ENCODE measurements at regions not wholly inside any gene's neighbourhood (a gene's known extent, or its start where the extent isn't known, plus 50 kb on each side); places are given as distances from the start of the nearest gene placed in this dataset.

DNA sequence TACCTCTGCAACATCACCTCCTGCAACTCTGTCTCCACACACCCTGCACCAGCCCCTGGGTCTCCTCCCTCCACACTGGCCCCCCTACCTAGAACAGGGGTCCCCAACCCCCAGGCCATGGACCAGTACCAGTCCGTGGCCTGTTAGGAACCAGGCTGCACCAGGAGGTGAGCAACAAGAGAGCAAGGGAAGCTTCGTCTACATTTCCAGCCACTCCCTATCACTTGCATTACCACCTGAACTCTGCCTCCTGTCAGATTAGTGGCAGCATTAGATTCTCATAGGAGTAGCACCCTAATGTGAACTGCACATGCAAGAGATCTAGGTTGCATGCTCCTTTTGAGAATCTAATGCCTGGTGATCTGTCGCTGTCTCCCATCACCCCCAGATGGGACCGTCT lies 108.8 kb upstream of the WDR11 start (continued):
- TF ChIP-seq SMAD1 (IDR thresholded peaks at IDR 0.05; ENCODE audit: low read depth, partially characterized antibody): no peak
- TF ChIP-seq, protein P1, sequence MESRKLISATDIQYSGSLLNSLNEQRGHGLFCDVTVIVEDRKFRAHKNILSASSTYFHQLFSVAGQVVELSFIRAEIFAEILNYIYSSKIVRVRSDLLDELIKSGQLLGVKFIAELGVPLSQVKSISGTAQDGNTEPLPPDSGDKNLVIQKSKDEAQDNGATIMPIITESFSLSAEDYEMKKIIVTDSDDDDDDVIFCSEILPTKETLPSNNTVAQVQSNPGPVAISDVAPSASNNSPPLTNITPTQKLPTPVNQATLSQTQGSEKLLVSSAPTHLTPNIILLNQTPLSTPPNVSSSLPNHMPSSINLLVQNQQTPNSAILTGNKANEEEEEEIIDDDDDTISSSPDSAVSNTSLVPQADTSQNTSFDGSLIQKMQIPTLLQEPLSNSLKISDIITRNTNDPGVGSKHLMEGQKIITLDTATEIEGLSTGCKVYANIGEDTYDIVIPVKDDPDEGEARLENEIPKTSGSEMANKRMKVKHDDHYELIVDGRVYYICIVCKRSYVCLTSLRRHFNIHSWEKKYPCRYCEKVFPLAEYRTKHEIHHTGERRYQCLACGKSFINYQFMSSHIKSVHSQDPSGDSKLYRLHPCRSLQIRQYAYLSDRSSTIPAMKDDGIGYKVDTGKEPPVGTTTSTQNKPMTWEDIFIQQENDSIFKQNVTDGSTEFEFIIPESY (IDR thresholded peaks at IDR 0.05): no peak
- TF ChIP-seq RUNX3 (IDR thresholded peaks at IDR 0.05; ENCODE audit: low read length): no peak
- TF ChIP-seq SREBF2 (IDR thresholded peaks at IDR 0.05; ENCODE audit: low read length): no peak
- no peak for TF ChIP-seq BCL11A (IDR thresholded peaks at IDR 0.05; ENCODE audit: low read depth, low read length)
- no peak for TF ChIP-seq NR2F1 (conservative IDR thresholded peaks at IDR 0.05)
- TF ChIP-seq ZNF384 (IDR thresholded peaks at IDR 0.05; ENCODE audit: borderline replicate concordance, low read depth, low read length): no peak
- TF ChIP-seq BHLHE40 (IDR thresholded peaks at IDR 0.05; ENCODE audit: borderline replicate concordance in 1 of 2, low read depth in 2 of 2, low read length in 1 of 2): no peak
- TF ChIP-seq, protein P2, sequence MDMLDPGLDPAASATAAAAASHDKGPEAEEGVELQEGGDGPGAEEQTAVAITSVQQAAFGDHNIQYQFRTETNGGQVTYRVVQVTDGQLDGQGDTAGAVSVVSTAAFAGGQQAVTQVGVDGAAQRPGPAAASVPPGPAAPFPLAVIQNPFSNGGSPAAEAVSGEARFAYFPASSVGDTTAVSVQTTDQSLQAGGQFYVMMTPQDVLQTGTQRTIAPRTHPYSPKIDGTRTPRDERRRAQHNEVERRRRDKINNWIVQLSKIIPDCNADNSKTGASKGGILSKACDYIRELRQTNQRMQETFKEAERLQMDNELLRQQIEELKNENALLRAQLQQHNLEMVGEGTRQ (IDR thresholded peaks at IDR 0.05; ENCODE audit: borderline replicate concordance, low read depth, low read length): no peak
- no peak for TF ChIP-seq SIX5 (IDR thresholded peaks at IDR 0.05; ENCODE audit: low read depth, low read length, severe bottlenecking)
- TF ChIP-seq SIN3A (IDR thresholded peaks at IDR 0.05; ENCODE audit: low read depth, low read length): no peak

DNA sequence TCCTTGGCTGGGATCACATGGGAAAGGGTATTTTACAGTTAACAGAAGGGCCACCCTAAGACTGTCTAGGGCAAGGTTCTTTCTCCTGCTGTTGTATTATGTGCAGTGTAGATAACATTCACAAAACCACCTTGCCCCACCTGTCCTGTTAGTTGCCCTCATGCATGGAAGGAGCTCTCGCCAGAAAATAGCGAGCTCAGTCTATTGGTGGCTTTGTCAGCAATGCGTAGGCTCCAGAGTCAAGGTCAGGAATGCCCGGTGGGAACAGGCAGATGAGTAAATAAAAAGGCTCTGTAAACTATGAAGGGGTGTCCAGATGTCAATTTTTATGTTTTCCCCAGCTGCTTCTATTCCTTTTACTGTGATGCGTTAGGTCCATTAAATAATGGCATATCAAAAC lies 107.1 kb upstream of the WDR11 start:
- Histone ChIP-seq H2AFZ (ENCODE audit: control insufficient read depth, low read depth, low read length) (no peak overlapping the region), H4K20me1 (ENCODE audit: control insufficient read depth, insufficient read depth) (no peaks in the 10 kb centered on the region), H3K27ac (ENCODE audit: control insufficient read depth, insufficient read depth) (no peak overlapping the region), H3K4me3 (no peak overlapping the region), H3K9ac (ENCODE audit: control insufficient read depth, insufficient read depth, low read length) (no peak overlapping the region), H3K4me1 (ENCODE audit: control insufficient read depth, insufficient read depth, low read length) (no peaks in the 10 kb centered on the region), H3K4me2 (ENCODE audit: control insufficient read depth, insufficient read depth) (no peak overlapping the region), H3K79me2 (ENCODE audit: control insufficient read depth, insufficient read depth, low read length) (no peaks in the 10 kb centered on the region), H3K36me3 (ENCODE audit: control insufficient read depth in 2 of 2, insufficient read depth in 2 of 2, low read length in 1 of 2) (no peaks in the 10 kb centered on the region), H3K9me3 (replicated peaks; ENCODE audit: control insufficient read depth, insufficient read depth, low read length) (no peaks in the 10 kb centered on the region), H3K27me3 (replicated peaks in 1 of 2; ENCODE audit: control insufficient read depth in 2 of 2, insufficient read depth in 2 of 2, low read length in 1 of 2) (no peaks in the 10 kb centered on the region)
- POLR2A ChIA-PET: no interaction called here
- SMC1A ChIA-PET (ENCODE audit: uncharacterized antibody, unreplicated experiment): no interaction called here
- WGBS (ENCODE audit: insufficient coverage, insufficient replicate concordance, low lambda C conversion rate, missing lambda C conversion rate): 45% methylated on average over 5 of the region's 5 CpGs
- CTCF ChIA-PET: interaction anchor here (1.3 kb wide), 1 partner anchor 80 kb away, joined by 3 read pairs; no protein-coding TSS in a partner anchor
- in situ Hi-C loops (cut with MboI): no loop called here
- no peak for FAIRE-seq
- no TSS peak for BruUV-seq (replicated peaks)
- no peak for DNase-seq (ENCODE audit: low read depth, low spot score)
- intact Hi-C loops (cut with micrococcal nuclease; ENCODE audit: unreplicated experiment): no loop called here
- ATAC-seq: no peak
- RAD21 ChIA-PET (ENCODE audit: unreplicated experiment): no interaction called here
- no peak for TF ChIP-seq IKZF1 (conservative IDR thresholded peaks at IDR 0.05)
- no peak for TF ChIP-seq MYC (IDR thresholded peaks at IDR 0.05; ENCODE audit: insufficient read depth, insufficient read length, insufficient replicate concordance, low read length, severe bottlenecking)
- no peak for TF ChIP-seq ZSCAN29 (IDR thresholded peaks at IDR 0.05)
- no peak for TF ChIP-seq SMAD5 (IDR thresholded peaks at IDR 0.05; ENCODE audit: low read depth)
- TF ChIP-seq, protein P3, sequence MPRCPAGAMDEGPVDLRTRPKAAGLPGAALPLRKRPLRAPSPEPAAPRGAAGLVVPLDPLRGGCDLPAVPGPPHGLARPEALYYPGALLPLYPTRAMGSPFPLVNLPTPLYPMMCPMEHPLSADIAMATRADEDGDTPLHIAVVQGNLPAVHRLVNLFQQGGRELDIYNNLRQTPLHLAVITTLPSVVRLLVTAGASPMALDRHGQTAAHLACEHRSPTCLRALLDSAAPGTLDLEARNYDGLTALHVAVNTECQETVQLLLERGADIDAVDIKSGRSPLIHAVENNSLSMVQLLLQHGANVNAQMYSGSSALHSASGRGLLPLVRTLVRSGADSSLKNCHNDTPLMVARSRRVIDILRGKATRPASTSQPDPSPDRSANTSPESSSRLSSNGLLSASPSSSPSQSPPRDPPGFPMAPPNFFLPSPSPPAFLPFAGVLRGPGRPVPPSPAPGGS (IDR thresholded peaks at IDR 0.05; ENCODE audit: borderline replicate concordance, insufficient read depth, low read depth, low read length, poor library complexity, severe bottlenecking): no peak
- TF ChIP-seq CHD1 (IDR thresholded peaks at IDR 0.05; ENCODE audit: low read depth, low read length): no peak
- TF ChIP-seq RCOR1 (conservative IDR thresholded peaks at IDR 0.05; ENCODE audit: low read depth, low read length): no peak
- no peak for TF ChIP-seq CHD2 (IDR thresholded peaks at IDR 0.05; ENCODE audit: borderline replicate concordance, low read depth, low read length)
- no peak for TF ChIP-seq SUZ12 (IDR thresholded peaks at IDR 0.05; ENCODE audit: unreplicated experiment)
- no peak for TF ChIP-seq NBN (IDR thresholded peaks at IDR 0.05)

Data from GM12878 (cell line).